ENCODE measurements at regions not wholly inside any gene's neighbourhood (a gene's known extent, or its start where the extent isn't known, plus 50 kb on each side); places are given as distances from the start of the nearest gene placed in this dataset.
"Not testable (repeated sequence)": the region's sequence is repeated elsewhere in the genome, so short reads cannot be mapped to it uniquely, and the experiment has no call there.

- TF ChIP-seq EZH2, CTCF (IDR thresholded peaks at IDR 0.05): not testable (repeated sequence)
These were observed 266.0 kb downstream of the OR4F29 start for GRCh38 chr1:185526-185925.

All from neural progenitor cell (in vitro differentiated cells).